Fibroblast of lung (primary cell): ENCODE measurements at regions not wholly inside any gene's neighbourhood (a gene's known extent, or its start where the extent isn't known, plus 50 kb on each side); places are given as distances from the start of the nearest gene placed in this dataset.

Source experiments
- DNase-seq, 2 donors: peaks; one replicate each; pipeline versions ENCODE4 v3.0.0 to v3.0.0-alpha.2; 2010; ENCODE audit warnings: low read depth in 2 of 2
- H2AFZ ChIP-seq: 2 replicates; pipeline ENCODE4 v1.5.1; 2012; ENCODE audit warnings: low read length, control low read depth, inconsistent platforms
- H3K27ac ChIP-seq: 2 replicates; pipeline ENCODE4 v1.5.1; 2011; ENCODE audit warnings: low read length, control low read depth; ENCODE audit not compliant: insufficient read depth
- H3K27me3 ChIP-seq: 2 replicates; pipeline ENCODE4 v1.5.1; 2011; ENCODE audit warnings: mild to moderate bottlenecking, low read length; ENCODE audit not compliant: control insufficient read depth, insufficient read depth
- H3K36me3 ChIP-seq: 2 replicates; pipeline ENCODE4 v1.5.1; 2011; ENCODE audit warnings: low read length; ENCODE audit not compliant: control insufficient read depth, insufficient read depth
- H3K4me1 ChIP-seq: 2 replicates; pipeline ENCODE4 v1.5.1; 2011; ENCODE audit warnings: low read length; ENCODE audit not compliant: control insufficient read depth, insufficient read depth; ENCODE audit errors: extremely low read depth
- H3K4me2 ChIP-seq: 2 replicates; pipeline ENCODE4 v1.5.1; 2011; ENCODE audit warnings: low read length, control low read depth; ENCODE audit not compliant: insufficient read depth; ENCODE audit errors: extremely low read depth
- H3K4me3 ChIP-seq, 4 experiments: fragments of 200-600 bp in 1 of 4; sonication (generic) in 1 of 4; replicated peaks in 1 of 4; 2 replicates each; pipeline ENCODE4 v1.5.1; 2011 to 2016; ENCODE audit warnings: low read length in 4 of 4, low read depth in 3 of 4, mild to moderate bottlenecking in 3 of 4, control low read depth in 2 of 4, inconsistent platforms in 1 of 4, mixed read lengths in 1 of 4; ENCODE audit not compliant: insufficient read depth in 1 of 4; ENCODE audit errors: control extremely low read depth in 1 of 4
- H3K79me2 ChIP-seq: 2 replicates; pipeline ENCODE4 v1.5.1; 2012; ENCODE audit warnings: mild to moderate bottlenecking, low read length, inconsistent platforms; ENCODE audit not compliant: control insufficient read depth, insufficient read depth
- H3K9ac ChIP-seq: 2 replicates; pipeline ENCODE4 v1.5.1; 2011; ENCODE audit warnings: mild to moderate bottlenecking, low read length, control low read depth; ENCODE audit not compliant: insufficient read depth
- H3K9me3 ChIP-seq: 2 replicates; pipeline ENCODE4 v1.5.1; 2012; ENCODE audit warnings: low read depth, low read length; ENCODE audit not compliant: control insufficient read depth, insufficient read depth
- H4K20me1 ChIP-seq: 2 replicates; pipeline ENCODE4 v1.5.1; 2011; ENCODE audit warnings: low read length; ENCODE audit not compliant: control insufficient read depth, insufficient read depth; ENCODE audit errors: extremely low read depth
- EZH2 ChIP-seq: IDR thresholded peaks from 2 replicates; pipeline ENCODE4 v1.5.1; 2012; ENCODE audit warnings: low read length, control low read depth, mild to moderate bottlenecking; ENCODE audit errors: missing control alignments
- TF ChIP-seq, protein P1 (sequence below), 2 donors: IDR thresholded peaks in 1 of 2; conservative IDR thresholded peaks in 1 of 2; 1 replicate in 1 of 2; 2 replicates in 1 of 2; pipeline ENCODE4 v1.5.1; 2011 to 2012; ENCODE audit warnings: low read length in 2 of 2, control low read depth in 1 of 2, inconsistent platforms in 1 of 2, low read depth in 1 of 2, mild to moderate bottlenecking in 1 of 2

DNA sequence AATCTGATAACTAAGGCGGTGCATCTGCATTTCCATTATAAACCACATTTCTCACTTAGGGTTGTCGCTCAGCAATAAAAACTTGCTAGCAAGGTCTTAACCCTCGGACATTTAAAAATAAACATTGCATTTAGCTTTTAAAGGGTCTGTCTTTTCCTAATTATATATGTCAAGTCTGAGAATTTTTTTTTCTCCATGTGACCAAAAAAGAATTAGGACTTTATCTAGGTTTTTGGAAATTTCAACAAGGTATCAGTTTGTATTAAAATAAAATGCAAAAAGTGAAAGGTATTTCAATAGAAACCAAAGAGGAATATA lies 198.1 kb downstream of the FOXA2 start:
- no peak for DNase-seq
- Histone ChIP-seq H3K4me3 (no peak overlapping the region), H4K20me1 (no peaks in the 10 kb centered on the region), H3K4me2 (no peak overlapping the region), H3K9ac (no peak overlapping the region), H3K27me3 (no peaks in the 10 kb centered on the region), H3K4me1 (no peaks in the 10 kb centered on the region), H3K79me2 (no peaks in the 10 kb centered on the region), H3K36me3 (no peaks in the 10 kb centered on the region), H3K27ac (no peak overlapping the region), H3K9me3 (no peaks in the 10 kb centered on the region), H2AFZ (no peak overlapping the region)
- TF ChIP-seq, protein P1, sequence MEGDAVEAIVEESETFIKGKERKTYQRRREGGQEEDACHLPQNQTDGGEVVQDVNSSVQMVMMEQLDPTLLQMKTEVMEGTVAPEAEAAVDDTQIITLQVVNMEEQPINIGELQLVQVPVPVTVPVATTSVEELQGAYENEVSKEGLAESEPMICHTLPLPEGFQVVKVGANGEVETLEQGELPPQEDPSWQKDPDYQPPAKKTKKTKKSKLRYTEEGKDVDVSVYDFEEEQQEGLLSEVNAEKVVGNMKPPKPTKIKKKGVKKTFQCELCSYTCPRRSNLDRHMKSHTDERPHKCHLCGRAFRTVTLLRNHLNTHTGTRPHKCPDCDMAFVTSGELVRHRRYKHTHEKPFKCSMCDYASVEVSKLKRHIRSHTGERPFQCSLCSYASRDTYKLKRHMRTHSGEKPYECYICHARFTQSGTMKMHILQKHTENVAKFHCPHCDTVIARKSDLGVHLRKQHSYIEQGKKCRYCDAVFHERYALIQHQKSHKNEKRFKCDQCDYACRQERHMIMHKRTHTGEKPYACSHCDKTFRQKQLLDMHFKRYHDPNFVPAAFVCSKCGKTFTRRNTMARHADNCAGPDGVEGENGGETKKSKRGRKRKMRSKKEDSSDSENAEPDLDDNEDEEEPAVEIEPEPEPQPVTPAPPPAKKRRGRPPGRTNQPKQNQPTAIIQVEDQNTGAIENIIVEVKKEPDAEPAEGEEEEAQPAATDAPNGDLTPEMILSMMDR (conservative IDR thresholded peaks at IDR 0.05 in 1 of 2, IDR thresholded peaks at IDR 0.05 in 1 of 2; ENCODE audit: low read depth in 1 of 2, low read length in 2 of 2): no peak
- no peak for TF ChIP-seq EZH2

DNA sequence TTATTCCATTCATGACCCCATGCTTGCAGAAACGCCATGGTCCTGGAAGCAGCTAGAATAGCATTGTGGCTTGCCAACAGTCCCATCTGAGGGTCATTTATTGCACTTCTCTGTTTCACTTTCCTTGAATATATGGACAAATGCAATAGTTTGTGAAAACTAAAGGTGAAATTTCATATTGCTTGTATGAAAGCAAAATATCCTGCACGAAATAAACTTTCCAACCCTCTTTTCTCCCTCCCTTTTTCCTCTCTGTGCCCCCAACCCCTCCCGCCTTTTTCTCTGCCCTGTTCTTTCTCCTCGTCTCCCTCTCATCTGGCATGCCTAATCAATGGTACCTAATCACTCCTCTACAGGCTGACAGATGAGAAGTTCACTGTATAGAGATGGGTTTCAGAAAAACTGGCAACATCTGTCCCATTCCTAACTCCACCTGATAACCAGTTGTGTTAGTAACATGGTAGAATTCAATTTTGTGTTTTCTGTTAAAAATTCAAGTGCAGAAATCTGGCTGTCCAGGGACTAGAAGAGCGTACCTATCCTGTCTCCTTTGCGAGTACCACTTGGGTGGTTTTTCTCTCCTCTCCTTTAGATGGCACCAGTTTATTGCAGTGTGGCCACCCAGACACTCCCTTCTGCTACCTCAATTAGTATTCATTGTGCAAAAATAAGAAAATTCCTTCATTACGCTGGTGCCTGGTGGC lies 198.6 kb downstream of the FOXA2 start:
- Histone ChIP-seq H3K4me1 (no peaks in the 10 kb centered on the region), H3K4me3 (no peak overlapping the region), H3K36me3 (no peaks in the 10 kb centered on the region), H3K27me3 (no peaks in the 10 kb centered on the region), H3K27ac (no peak overlapping the region), H3K79me2 (no peaks in the 10 kb centered on the region), H3K4me2 (no peak overlapping the region), H4K20me1 (no peaks in the 10 kb centered on the region), H2AFZ (no peak overlapping the region), H3K9me3 (no peaks in the 10 kb centered on the region), H3K9ac (no peak overlapping the region)
- TF ChIP-seq, protein P1 (conservative IDR thresholded peaks at IDR 0.05 in 1 of 2, IDR thresholded peaks at IDR 0.05 in 1 of 2; ENCODE audit: low read depth in 1 of 2, low read length in 2 of 2): no peak
- no peak for DNase-seq

DNA sequence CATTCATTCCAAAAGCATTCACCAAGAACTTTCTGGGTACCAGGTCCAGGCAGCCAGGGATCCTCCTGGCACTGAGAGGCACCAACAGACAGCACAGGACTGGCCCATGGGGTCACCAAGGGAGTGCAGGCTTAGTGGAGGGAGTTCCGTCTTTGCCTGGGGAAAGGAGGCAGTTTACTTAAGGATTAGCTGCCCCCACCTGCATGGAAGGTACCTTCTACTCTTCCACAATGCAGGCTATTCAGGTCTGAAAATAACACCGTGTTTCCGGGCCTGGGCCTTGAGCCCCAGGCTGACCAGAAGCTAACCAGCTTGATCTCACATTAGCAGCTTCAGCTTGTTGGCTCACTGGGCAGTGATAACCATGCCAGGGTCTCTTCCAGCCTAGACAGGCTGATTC lies 199.4 kb downstream of the FOXA2 start:
- H3K9me3 ChIP-seq: no peaks in the 10 kb centered on the region

More for the DNA sequence above, 199.4 kb downstream of the FOXA2 start:
- TF ChIP-seq EZH2: no peak
- TF ChIP-seq, protein P1 (conservative IDR thresholded peaks at IDR 0.05 in 1 of 2, IDR thresholded peaks at IDR 0.05 in 1 of 2; ENCODE audit: low read depth in 1 of 2, low read length in 2 of 2): no peak
- no peaks in the 10 kb centered on the region for H3K4me1 ChIP-seq
- H3K4me3 ChIP-seq: no peak overlapping the region
- H3K9ac ChIP-seq: no peak overlapping the region
- no peaks in the 10 kb centered on the region for H3K79me2 ChIP-seq
- no peaks in the 10 kb centered on the region for H4K20me1 ChIP-seq
- no peak overlapping the region for H3K4me2 ChIP-seq
- DNase-seq: no peak
- no peak overlapping the region for H2AFZ ChIP-seq
- H3K36me3 ChIP-seq: no peaks in the 10 kb centered on the region
- no peaks in the 10 kb centered on the region for H3K27me3 ChIP-seq
- H3K27ac ChIP-seq: no peak overlapping the region
